ENCODE measurements at regions not wholly inside any gene's neighbourhood (a gene's known extent, or its start where the extent isn't known, plus 50 kb on each side); places are given as distances from the start of the nearest gene placed in this dataset.

DNA sequence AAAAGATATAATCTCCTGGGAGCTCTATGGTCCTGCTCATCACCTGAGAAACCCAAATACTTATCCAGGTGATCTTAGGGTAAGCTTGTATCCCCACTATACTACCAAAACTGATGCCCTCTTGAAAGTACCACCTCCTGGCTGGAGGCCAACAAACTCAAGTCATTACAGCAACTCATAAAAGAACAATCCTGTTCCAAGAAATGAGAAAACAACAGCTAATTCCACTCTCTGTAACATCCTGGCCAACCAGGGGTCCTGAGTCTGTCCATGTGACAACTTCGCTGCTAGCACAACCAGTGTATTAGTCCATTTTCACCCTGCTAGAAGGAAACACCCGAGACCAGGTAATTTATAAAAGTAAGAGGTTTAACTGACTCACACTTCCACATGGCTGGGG lies 190.0 kb upstream of the BMP4 start:
- Histone ChIP-seq H3K4me1 (ENCODE audit: control insufficient read depth in 1 of 2, insufficient read depth in 1 of 2, low read depth in 1 of 2, low read length in 1 of 2) (no peaks in the 10 kb centered on the region), H3K27ac (no peak overlapping the region), H3K4me3 (ENCODE audit: low read depth in 1 of 2, low read length in 1 of 2) (no peak overlapping the region), H3K9me3 (no peaks in the 10 kb centered on the region), H3K27me3 (no peaks in the 10 kb centered on the region), H3K36me3 (no peaks in the 10 kb centered on the region)
- no peak for TF ChIP-seq CTCF (IDR thresholded peaks at IDR 0.05)

DNA sequence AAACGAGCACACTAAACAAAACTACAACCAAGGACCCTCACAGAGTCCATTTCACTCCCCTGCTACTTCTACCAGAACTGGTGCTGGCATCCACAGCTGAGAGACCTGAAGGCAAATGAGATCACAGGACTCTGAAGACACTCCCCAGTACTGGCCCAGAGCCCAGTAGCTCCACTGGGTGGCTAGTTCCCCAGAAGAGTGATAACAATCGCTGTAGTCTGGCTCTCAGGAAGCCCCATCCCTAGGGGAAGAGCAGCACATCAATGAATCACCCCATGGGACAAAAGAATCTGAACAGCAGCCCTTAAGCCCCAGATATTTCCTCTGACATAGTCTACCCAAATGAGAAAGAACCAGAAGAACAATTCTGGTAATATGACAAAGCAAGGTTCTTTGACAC lies 190.7 kb upstream of the BMP4 start:
- Histone ChIP-seq H3K27me3 (no peaks in the 10 kb centered on the region), H3K9me3 (no peaks in the 10 kb centered on the region), H3K4me1 (ENCODE audit: control insufficient read depth in 1 of 2, insufficient read depth in 1 of 2, low read depth in 1 of 2, low read length in 1 of 2) (no peaks in the 10 kb centered on the region), H3K36me3 (no peaks in the 10 kb centered on the region), H3K27ac (no peak overlapping the region), H3K4me3 (ENCODE audit: low read depth in 1 of 2, low read length in 1 of 2) (no peak overlapping the region)
- TF ChIP-seq CTCF (IDR thresholded peaks at IDR 0.05): no peak

DNA sequence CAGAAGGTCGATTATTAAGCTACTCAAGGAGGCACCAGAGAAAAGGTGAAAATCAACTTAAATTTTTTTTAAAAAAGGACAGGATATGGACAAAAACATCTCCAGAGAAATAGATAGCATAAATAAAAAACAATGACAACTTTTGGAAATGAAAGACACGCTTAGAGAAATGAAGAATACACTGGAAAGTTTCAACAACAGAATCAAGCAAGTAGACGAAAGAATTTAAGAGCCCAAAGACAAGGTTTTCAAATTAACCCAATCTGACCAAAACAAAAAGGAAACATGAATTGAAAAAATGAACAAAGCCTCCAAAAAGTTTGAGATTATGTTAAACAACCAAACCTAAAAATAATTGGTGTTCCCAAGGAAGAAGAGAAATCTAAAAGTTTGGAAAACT lies 191.1 kb upstream of the BMP4 start:
- H3K4me3 ChIP-seq (ENCODE audit: low read depth in 1 of 2, low read length in 1 of 2): no peak overlapping the region
- no peak for TF ChIP-seq CTCF (IDR thresholded peaks at IDR 0.05)
- no peaks in the 10 kb centered on the region for H3K36me3 ChIP-seq
- H3K27me3 ChIP-seq: no peaks in the 10 kb centered on the region
- H3K9me3 ChIP-seq: no peaks in the 10 kb centered on the region
- H3K27ac ChIP-seq: no peak overlapping the region
- no peaks in the 10 kb centered on the region for H3K4me1 ChIP-seq (ENCODE audit: control insufficient read depth in 1 of 2, insufficient read depth in 1 of 2, low read depth in 1 of 2, low read length in 1 of 2)

- TF ChIP-seq CTCF (IDR thresholded peaks at IDR 0.05): no peak
- no peaks in the 10 kb centered on the region for H3K27me3 ChIP-seq
- no peaks in the 10 kb centered on the region for H3K4me1 ChIP-seq (ENCODE audit: control insufficient read depth in 1 of 2, insufficient read depth in 1 of 2, low read depth in 1 of 2, low read length in 1 of 2)
- no peaks in the 10 kb centered on the region for H3K36me3 ChIP-seq
- no peak overlapping the region for H3K4me3 ChIP-seq (ENCODE audit: low read depth in 1 of 2, low read length in 1 of 2)
- no peaks in the 10 kb centered on the region for H3K9me3 ChIP-seq
- H3K27ac ChIP-seq: no peak overlapping the region
Observed at GRCh38 chr14:54148251-54148650, 191.6 kb upstream of the BMP4 start.

- no peak overlapping the region for H3K27ac ChIP-seq
- H3K27me3 ChIP-seq: no peaks in the 10 kb centered on the region
- H3K4me3 ChIP-seq (ENCODE audit: low read depth in 1 of 2, low read length in 1 of 2): no peak overlapping the region
- no peaks in the 10 kb centered on the region for H3K36me3 ChIP-seq
- TF ChIP-seq CTCF (IDR thresholded peaks at IDR 0.05): no peak
- H3K9me3 ChIP-seq: no peaks in the 10 kb centered on the region
- no peaks in the 10 kb centered on the region for H3K4me1 ChIP-seq (ENCODE audit: control insufficient read depth in 1 of 2, insufficient read depth in 1 of 2, low read depth in 1 of 2, low read length in 1 of 2)
Observed at GRCh38 chr14:54152351-54152750, 195.7 kb upstream of the BMP4 start.
